GM19467 (cell line): ENCODE measurements at regions not wholly inside any gene's neighbourhood (a gene's known extent, or its start where the extent isn't known, plus 50 kb on each side); places are given as distances from the start of the nearest gene placed in this dataset.

ENCODE experiments used
- ATAC-seq: cut with Tn5 transposase; IDR thresholded peaks from one replicate; pipeline ENCODE4 v1.9.1; 2021; ENCODE audit warnings: mild to moderate bottlenecking, moderate library complexity; ENCODE audit not compliant: unreplicated experiment

GRCh38 chr15:89400116-89400781 is 65.6 kb upstream of the POLG start:
- ATAC-seq, result no peak

GRCh38 chr15:89399238-89400115 is 64.9 kb upstream of the POLG start:
- no peak for ATAC-seq

- no peak for ATAC-seq
Observed at GRCh38 chr15:89398896-89399237, 64.2 kb upstream of the POLG start.

- no peak for ATAC-seq
Observed at GRCh38 chr15:89397653-89398023, 63.0 kb upstream of the POLG start.

- ATAC-seq, result no peak
Observed at GRCh38 chr15:89396723-89397652, 62.4 kb upstream of the POLG start.

GRCh38 chr15:89395996-89396395 is 61.4 kb upstream of the POLG start:
- no peak for ATAC-seq

- ATAC-seq, result no peak
Observed at GRCh38 chr15:89395461-89395871, 60.8 kb upstream of the POLG start.

GRCh38 chr15:89395031-89395430 is 60.4 kb upstream of the POLG start:
- ATAC-seq, result no peak

GRCh38 chr15:89393056-89393455 is 58.4 kb upstream of the POLG start:
- no peak for ATAC-seq

- ATAC-seq, result no peak
Observed at GRCh38 chr15:89391685-89392257, 57.1 kb upstream of the POLG start.

GRCh38 chr15:89389841-89390603 is 55.4 kb upstream of the POLG start:
- no peak for ATAC-seq

GRCh38 chr15:89387140-89387903 is 52.7 kb upstream of the POLG start:
- no peak for ATAC-seq

GRCh38 chr15:89385596-89386331 is 51.1 kb upstream of the POLG start:
- no peak for ATAC-seq
